NCI-H69 (cell line): ENCODE measurements at regions not wholly inside any gene's neighbourhood (a gene's known extent, or its start where the extent isn't known, plus 50 kb on each side); places are given as distances from the start of the nearest gene placed in this dataset.
A peak's percentile ranks its signal among the peaks of the same experiment; 100 is the strongest.

Source experiments
- DNase-seq: peaks from one replicate; lab custom pipeline; 2025; lab: John Stamatoyannopoulos, UW

DNA sequence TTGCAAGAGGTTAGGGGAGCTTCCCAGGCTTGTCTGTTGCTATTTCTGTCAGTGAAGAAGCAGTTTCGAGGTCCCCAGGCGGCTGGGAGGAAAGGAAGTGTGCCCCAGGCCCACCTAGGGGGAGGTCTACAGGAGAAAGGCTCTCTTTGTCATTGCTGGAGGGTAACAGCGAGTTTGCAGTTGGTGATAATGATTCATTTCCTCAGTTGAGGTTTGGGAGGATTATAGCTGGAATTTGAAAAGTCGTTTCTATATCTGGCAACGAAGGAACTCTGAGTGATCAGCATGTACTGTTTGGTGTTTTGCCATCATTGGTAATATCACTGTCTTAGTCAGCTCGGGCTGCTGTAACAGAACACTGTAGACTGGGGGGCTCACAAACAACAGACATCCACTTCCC lies 65.5 kb upstream of the UBE3A start:
- DNase-seq = no peak

DNA sequence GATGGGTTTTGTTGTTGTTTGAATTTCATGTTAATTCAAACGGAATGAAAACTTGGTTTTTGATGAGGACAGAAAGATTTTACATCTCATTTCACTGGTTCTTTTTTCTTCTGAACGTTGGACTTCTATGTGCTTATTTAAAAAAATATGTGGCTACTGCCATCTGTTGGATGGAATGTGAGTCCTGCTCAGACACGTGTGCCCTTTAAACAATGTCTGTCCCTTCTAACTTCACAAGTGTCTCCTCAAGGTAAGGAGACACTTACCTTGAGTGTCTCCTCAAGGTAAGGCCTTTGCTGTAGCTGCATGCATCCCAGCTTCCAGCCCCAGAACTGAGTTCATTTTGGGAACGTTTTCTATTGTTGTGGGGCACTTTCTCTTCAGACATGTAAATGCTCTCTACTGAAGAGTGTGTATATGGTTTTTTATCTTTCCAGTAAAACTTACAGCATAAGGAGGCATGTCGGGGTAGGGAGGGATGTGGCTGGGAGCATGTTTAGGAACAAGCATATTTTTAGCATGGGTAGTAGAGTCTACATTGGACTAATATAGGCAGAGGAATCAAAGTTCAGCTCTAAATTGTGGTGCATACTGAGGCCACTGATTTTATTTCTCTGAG lies 63.1 kb upstream of the UBE3A start:
- DNase-seq = peak; percentile 68

- DNase-seq = no peak
Measured at GRCh38 chr15:25498835-25499234, 60.0 kb upstream of the UBE3A start.

- no peak for DNase-seq
Measured at GRCh38 chr15:25497934-25498333, 59.1 kb upstream of the UBE3A start.

GRCh38 chr15:25493823-25494526 lies 55.2 kb upstream of the UBE3A start:
- no peak for DNase-seq

DNA sequence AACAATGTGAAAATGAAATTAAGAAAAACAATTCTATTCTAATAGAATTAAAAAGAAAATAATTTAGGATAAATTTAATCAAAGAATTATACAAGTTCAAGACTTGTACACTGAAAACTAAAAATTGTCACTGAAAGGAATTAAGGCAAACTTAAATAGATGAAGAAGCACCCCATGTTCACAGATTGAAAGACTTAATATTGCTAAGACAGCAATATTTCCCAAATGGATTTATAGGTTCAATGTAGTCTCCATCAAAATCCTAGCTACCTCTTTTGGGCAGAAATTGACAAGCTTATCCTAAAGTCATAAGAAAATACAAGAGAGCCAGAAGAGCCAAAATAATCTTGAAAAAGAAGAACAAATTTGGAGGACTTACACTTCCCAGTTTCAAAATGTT lies 53.5 kb upstream of the UBE3A start:
- DNase-seq = no peak
